GM19372 (cell line): ENCODE measurements at regions not wholly inside any gene's neighbourhood (a gene's known extent, or its start where the extent isn't known, plus 50 kb on each side); places are given as distances from the start of the nearest gene placed in this dataset.

Experiments
- ATAC-seq: cut with Tn5 transposase; IDR thresholded peaks from one replicate; pipeline ENCODE4 v1.9.1; 2021; ENCODE audit warnings: mild to moderate bottlenecking, low read depth, moderate library complexity; ENCODE audit not compliant: unreplicated experiment

GRCh38 chr10:10515479-10516204, 502.0 kb upstream of the CELF2 start:
- ATAC-seq = no peak

GRCh38 chr10:10516346-10517130, 501.1 kb upstream of the CELF2 start:
- no peak for ATAC-seq

- no peak for ATAC-seq
These were observed 499.8 kb upstream of the CELF2 start for GRCh38 chr10:10517866-10518265.

- ATAC-seq = no peak
These were observed 498.0 kb upstream of the CELF2 start for GRCh38 chr10:10519674-10520073.

GRCh38 chr10:10520491-10521385, 496.9 kb upstream of the CELF2 start:
- peak; percentile 96 for ATAC-seq

- ATAC-seq = no peak
These were observed 490.8 kb upstream of the CELF2 start for GRCh38 chr10:10526846-10527245.

- no peak for ATAC-seq
These were observed 489.7 kb upstream of the CELF2 start for GRCh38 chr10:10527861-10528562.

GRCh38 chr10:10528563-10528910, 489.1 kb upstream of the CELF2 start:
- ATAC-seq = no peak

GRCh38 chr10:10530313-10530712, 487.4 kb upstream of the CELF2 start:
- ATAC-seq = no peak

GRCh38 chr10:10532236-10532635, 485.4 kb upstream of the CELF2 start:
- ATAC-seq = no peak

- no peak for ATAC-seq
These were observed 484.8 kb upstream of the CELF2 start for GRCh38 chr10:10532826-10533225.

GRCh38 chr10:10533437-10533836, 484.2 kb upstream of the CELF2 start:
- no peak for ATAC-seq

- ATAC-seq = no peak
These were observed 479.3 kb upstream of the CELF2 start for GRCh38 chr10:10538326-10538725.

GRCh38 chr10:10540398-10540797, 477.3 kb upstream of the CELF2 start:
- ATAC-seq = no peak

GRCh38 chr10:10542477-10542876, 475.2 kb upstream of the CELF2 start:
- ATAC-seq = no peak

- no peak for ATAC-seq
These were observed 472.8 kb upstream of the CELF2 start for GRCh38 chr10:10544890-10545289.

GRCh38 chr10:10545771-10546170, 471.9 kb upstream of the CELF2 start:
- ATAC-seq = no peak

- no peak for ATAC-seq
These were observed 465.9 kb upstream of the CELF2 start for GRCh38 chr10:10551596-10552301.

GRCh38 chr10:10552948-10553347, 464.7 kb upstream of the CELF2 start:
- no peak for ATAC-seq
